GM21723 (cell line): ENCODE measurements at regions not wholly inside any gene's neighbourhood (a gene's known extent, or its start where the extent isn't known, plus 50 kb on each side); places are given as distances from the start of the nearest gene placed in this dataset.
"Not testable (repeated sequence)": the region's sequence is repeated elsewhere in the genome, so short reads cannot be mapped to it uniquely, and the experiment has no call there.

Experiments used
- ATAC-seq: cut with Tn5 transposase; IDR thresholded peaks from one replicate; pipeline ENCODE4 v1.9.1; 2021; ENCODE audit warnings: mild to moderate bottlenecking, moderate library complexity; ENCODE audit not compliant: unreplicated experiment

DNA sequence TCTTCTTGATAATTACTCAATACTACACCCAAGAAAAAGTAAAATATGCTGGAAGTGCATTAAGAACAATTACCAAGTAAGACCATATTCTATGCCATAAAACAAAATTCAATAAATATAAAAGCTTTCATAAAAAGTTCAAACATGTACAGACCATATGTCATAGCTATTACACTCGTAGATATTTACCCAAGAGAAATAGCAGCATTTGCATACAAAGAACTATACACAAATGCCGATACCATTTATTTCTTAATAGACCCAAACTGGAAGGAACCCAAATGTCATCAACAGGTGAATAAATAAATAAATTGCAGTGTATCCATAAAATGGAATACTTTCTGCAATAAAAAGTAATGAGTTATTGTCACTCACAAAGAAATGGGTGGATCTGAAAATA lies 78.3 kb upstream of the SLC16A7 start:
- ATAC-seq, result no peak

DNA sequence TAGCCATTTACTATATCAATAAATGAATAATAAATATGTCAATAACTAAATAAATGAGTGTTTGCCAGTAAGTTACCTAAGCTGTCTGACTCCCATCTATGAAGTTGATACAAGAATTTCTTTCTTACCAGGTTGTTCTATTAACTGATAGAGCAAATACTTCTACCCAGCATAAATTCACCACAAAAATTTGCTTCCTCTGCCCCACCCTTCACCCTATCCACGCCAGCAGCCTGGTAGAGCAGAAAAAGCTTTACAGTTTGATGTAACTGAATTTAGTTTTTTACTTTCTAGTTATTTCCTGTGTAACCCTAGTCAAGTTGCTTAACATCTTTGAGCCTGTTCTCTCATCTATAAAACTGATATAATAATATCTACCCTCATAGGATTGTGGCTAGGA lies 94.9 kb upstream of the SLC16A7 start:
- ATAC-seq, result no peak

DNA sequence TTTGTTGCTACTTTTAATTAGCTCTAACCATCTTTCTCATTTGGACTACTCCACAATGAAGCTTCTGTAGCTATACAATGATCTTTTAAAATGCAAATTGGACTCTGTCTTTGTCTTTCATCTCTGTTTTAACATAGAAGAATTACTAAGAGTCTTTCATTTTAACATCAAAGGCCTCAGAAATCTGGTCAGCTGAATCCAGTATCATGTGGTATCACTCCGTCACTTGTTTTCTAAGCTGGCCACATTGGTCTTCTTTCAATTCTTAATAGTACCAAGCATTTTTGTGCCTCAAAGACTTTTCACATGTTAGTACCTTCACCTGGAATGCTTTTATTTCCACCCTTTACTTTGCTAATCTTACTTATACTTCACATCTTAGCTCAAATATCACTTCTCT lies 95.5 kb upstream of the SLC16A7 start:
- ATAC-seq, result no peak

DNA sequence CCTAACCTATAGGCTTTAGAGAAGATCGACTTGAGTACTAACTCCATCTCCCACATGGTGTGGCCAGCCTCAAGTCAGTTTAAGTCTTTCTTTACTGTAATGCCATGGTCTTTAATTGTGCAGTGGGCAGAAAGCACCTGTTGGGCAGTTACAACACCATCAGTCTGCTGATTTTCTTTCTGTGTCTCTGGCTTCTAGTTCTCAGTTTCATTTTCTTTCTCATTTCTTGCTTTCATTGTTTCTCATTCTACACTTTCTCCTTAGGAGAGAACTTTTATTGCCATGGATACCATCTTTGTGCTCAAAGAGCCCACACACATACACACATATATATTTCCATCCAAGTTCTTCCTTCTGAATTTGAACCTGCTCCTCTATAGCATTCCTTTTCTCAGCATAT lies 96.1 kb upstream of the SLC16A7 start:
- peak; percentile 98 for ATAC-seq

DNA sequence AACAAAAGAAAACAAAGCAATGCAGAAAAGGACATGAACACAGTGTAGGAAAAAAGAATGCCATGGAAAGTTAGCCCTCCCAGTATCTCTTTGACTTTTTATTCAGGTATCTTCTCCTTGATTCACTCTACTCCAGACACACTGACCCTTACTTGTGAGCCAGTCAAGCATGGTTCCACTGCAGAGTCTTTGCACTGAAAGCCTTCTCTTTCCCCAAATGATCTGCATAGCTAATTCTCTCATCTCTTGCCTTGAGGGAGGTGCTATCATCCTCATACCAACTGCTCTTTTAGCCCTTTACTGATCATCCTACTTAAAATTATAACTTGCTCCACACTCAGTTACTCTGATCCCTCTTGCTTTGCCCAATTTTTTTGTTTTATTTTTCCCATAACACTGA lies 101.2 kb upstream of the SLC16A7 start:
- no peak for ATAC-seq

DNA sequence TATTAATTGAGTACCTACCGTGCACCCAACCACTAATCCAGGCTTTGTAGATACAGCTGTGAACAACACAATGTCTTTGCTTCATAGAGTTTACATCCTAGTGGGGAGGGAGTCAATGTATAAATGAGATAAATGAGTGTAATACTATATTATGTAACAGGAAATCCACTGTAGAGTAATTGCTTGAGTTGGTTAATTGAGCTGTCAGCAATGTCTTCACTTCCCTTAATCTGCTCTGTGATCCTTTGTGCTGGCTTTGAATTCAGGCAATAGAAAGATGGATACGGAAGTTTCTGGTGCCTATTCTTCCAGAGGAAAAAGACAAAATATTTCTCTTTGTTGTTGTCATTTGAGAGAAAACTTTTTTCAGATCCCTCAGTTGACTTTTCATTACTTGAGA lies 104.0 kb upstream of the SLC16A7 start:
- ATAC-seq, result no peak

DNA sequence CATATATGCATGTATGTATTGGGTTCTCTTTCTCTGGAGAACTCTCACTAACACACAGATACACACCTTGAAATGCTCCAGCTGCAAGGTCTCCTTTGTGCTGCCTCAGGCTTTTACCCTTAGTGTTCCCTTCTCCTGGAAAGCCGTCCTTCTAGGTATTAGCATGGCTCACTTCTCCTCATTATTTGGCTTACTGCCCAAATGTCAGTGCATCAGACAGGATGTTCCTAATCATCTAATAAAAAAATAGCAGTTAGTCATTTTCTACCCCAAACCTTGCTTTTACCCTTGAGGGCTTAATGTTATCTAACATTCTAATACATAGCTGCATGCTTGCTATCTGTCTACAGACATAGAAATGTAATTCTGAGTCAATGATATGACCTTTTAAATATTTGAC lies 109.0 kb upstream of the SLC16A7 start:
- no peak for ATAC-seq

DNA sequence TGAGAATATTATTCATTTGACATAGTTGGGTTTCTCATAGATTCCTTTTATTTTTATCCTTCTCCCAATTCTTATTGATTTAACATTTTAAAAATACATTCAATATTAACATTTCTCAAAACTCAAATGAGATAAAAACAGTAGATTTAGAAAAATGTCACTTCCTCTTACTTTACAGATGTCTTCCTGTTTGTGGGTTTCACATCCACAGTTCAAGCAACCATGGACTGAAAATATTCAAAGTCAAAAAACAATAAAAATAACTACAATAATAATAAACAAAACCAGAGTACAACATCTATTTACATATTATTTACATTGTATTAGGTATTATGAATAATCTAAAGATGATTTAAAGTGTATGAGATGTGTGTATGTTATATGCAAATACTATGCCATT lies 111.3 kb upstream of the SLC16A7 start:
- peak; percentile 90 for ATAC-seq

DNA sequence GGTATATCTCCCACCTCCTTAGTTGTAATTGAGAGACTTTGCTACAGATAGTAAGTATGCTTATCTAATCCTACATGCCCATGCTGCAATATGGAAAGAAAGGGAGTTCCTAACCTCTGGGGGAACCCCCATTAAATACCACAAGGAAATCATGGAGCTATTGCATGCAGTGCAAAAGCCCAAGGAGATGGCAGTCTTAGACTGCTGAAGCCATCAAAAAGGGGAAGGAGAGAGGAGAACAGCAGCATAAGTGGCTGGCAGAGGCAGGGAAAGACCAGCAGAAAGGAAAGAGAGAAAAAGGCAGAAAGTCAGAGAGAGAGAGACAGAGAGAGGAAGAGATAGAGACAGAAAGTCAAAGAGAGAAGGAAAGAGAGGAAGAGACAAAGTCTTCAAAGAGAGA lies 121.6 kb upstream of the SLC16A7 start:
- not testable (repeated sequence) for ATAC-seq

DNA sequence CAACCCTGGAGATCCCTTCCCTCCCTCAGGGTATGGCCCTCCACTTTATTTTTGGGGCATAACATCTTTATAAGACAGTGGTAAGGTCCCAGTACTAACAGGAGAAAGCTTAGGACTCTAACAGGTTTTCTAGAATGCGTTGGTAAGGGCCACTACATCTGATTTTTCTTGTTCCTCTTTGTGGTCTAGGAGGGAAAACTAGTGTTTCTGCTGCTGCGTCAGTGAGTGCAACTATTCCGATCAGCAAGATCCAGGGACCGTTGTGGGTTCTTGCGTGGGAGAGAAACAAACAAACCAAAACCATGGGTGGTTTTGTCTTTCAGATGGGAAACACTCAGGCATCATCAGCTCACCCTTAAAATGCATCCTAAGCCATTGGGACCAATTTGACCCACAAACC lies 123.6 kb upstream of the SLC16A7 start:
- peak; percentile 84 for ATAC-seq

DNA sequence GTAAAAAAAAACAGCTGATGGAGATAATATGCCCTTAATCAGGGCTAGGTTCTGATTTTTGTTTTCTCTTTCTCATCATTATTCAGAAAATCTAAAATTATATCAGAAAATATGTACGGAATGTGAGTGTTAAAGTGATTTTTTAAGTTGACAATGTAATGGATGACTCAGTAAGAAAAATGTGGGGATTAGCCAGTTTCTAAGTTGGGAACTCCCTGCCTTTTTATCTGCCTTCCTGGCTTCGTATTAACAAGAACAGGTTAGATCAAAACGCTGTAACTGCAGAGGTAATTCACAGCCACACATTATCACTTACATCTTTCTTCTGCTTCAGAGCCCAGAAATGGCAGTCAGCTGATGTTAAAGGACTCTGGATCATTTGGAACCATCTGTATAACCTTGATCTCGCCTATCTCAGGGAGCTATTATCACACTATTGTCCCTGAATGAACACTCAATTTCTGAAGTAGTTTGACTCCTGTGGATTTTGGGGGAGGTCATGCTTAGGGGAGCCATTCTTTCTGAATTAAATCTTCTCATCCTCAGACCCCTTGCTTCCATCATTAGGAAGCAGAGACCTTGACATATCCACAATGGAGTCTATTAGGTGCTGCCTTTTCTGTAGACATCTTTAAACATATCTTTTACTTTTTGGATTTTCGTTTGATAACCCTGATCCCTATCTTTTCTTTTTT lies 135.7 kb upstream of the SLC16A7 start:
- no peak for ATAC-seq

DNA sequence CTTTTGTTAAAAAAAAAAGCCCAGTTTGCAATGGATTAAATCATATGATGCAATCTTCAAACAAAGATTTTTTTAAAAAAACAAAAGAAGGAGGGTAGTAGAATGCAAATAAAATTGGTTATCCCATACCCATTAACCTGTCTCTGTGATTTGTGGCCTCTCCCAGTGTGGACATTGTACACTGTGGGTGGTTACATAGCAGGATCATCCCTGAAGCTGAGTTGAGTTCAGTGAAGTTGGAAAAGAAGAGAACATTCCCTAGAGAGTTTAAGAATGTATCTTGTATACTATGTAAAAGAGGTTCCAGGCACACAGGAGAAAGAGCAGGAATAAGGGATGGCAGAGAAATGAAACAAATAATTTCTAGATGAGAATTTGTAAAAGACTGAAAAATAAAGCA lies 142.4 kb upstream of the SLC16A7 start:
- ATAC-seq, result no peak

DNA sequence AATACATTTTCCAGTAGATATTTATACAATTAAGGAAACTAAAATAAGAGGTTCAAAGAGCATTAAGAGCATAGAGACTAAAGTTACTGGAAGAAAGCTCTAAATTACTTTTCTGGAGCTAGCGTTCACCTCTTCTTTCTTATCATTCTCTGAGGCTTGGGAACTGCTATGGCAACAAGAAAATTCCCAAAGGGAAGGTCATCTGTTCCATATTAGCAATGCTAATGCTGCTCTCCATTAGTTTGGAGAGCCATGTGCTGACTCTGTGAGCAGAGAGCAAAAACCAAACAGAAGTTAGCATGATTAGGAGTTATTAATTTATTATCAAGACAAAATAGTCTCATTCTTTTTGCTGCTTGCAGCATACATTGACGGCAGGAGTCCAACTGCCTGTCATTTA lies 143.1 kb upstream of the SLC16A7 start:
- no peak for ATAC-seq

DNA sequence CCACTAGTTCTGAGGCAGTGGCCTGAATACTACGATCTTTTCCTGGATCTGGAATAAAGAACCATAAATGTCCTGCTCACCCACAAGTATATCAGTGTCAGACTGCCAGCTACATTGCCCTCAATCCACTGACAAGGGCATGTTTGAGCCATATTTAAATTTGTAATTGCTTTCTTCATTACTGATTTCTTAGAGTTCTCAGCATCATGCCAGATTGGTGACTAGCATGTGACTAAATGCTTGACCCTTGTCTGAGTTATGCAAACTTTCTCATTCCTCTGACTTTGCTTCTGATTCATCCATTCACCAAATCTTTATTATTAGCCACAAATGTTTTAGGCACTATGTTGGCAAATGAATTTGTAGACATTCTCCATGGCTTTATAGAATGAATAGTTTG lies 143.6 kb upstream of the SLC16A7 start:
- ATAC-seq, result no peak

DNA sequence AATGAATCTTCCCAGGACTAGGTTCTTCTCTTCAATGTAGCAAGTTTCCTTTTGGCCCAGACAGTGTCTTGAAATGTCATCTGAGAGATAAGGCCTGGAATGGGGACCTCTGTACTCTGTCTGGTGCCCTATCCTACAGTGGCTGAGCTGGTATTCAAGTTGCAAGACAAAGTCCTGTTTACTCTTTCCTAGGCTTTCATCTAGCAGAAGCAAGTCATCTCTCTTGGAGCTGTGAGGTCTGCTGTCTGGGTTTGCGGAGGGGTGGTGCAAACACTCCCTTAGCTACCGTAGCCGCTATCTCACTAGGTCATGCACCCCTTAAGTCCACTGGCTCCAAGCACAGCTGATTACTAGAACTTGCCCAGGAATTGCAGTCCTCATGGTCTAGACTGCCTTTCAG lies 149.7 kb upstream of the SLC16A7 start:
- no peak for ATAC-seq

DNA sequence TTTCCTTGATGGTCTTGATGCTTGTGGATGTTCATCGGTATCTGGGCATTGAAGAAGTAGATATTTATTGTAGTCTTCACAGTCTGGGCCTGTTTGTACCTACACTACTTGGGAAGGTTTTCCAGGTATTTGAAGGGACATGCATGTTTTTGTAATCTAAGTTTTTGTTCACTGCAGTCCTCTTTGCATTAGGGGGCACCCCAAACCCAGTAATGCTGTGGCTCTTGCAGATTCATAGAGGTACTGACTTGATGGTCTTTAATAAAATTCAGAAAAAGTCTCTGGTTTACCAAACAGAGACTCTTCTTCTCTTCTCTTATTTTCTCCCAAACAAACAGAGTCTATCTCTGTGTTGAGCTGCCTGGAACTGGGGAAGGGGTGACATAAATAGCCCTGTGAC lies 150.9 kb upstream of the SLC16A7 start:
- ATAC-seq, result no peak

DNA sequence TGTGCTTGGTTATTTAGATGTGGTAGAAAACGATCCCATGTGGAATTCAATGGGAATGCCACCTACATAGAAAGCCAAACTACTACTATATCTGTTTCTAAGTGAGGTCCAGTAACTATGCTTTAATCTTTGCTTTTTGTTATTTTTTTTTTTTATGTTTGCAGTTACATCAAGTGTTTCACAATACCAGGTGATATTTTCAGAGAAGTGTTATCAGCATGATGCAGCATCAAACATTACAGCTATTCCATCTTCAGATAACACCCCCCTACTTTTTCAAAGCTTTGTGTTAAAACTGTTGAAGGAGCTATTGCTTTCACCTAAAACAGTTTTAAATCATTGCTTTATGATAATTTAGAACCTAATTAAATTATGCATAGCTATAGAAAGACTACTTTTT lies 163.8 kb upstream of the SLC16A7 start:
- no peak for ATAC-seq

DNA sequence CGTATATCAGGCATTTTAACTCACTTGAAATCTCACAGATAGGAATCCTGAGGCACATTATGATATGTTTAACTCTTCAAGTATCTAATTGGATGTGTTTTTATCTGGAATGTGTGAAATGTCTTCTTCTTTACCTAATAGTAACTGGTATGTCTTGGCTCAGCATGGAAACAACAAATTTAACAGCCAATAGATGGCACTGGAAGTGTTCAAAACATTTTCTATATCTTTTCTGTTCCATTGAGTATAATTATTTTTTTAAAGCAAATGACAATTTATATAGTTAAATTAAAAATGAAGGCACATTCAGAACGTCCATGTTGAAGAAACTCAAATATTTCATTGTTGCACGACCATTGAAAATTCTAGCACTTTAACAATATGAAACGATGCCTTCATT lies 164.6 kb upstream of the SLC16A7 start:
- ATAC-seq, result no peak

DNA sequence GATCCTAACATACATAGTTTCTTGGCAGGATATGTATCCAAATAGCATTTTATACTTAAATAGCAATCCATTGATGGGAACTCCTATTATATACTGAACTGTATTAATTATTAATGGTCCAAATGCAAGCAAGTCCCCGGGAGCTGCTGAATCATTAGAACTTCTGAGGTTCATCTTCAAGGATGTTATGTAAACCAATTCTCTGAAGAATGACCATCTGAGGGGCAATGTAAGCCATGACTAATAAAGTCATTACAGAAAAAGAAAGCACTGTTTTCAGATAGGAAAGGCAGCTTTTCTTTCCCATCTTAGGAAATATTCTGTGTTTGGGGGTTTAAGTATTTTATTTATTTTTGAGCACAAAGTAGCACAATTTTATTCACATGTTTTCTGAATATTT lies 166.1 kb upstream of the SLC16A7 start:
- no peak for ATAC-seq

DNA sequence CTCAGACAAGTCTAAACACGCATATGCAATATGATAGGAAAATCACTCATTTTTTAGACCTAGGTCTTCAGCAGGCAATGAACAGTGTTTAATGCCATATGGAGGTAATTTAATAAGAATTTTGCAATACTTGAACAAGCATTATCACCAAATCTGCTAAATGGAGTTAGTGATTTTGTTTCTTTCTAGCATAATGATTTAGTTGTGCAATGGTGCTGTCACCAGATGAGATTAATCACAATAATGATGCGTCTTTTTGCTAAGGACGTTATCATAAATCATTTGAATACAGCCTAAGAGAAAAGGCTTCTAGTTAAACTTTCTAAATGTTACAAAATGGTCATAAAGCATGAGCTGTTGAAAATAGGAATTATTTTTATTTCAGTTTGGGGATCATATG lies 170.0 kb upstream of the SLC16A7 start:
- no peak for ATAC-seq

DNA sequence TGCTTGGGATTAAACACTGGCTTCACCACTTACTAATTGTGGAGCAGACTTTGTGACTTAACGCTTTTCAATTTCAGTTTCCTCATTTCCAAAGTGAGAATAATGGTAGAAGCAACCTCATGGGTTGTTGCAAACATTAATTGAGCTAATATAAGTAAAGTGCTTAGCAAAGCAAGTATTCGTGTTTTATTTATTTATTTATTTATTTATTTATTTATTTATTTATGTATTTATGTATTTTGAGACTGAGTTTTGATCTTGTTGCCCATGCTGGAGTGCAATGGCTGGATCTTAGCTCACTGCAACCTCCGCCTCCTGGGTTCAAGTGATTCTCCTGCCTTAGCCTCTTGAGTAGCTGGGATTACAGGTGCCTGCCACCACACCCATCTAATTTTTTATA lies 171.2 kb upstream of the SLC16A7 start:
- not testable (repeated sequence) for ATAC-seq

DNA sequence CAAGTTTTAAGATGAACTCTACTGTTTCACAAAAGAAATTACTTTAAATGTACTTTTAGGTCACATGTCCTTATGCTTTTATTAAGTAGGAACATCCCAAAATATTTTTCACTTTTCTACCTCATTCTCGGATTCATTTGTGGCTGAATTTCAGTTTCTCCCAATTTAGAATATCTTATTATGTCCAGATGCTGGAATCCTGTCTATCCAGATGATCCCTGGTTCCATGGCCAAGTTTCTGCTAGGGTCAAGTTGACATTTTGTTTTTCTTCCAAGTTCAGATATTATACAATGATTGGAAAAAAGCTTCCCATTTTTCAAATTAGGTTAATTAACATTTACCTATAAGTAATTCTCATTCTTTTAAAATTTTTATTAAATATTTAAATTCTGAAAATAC lies 181.8 kb upstream of the SLC16A7 start:
- ATAC-seq, result no peak

DNA sequence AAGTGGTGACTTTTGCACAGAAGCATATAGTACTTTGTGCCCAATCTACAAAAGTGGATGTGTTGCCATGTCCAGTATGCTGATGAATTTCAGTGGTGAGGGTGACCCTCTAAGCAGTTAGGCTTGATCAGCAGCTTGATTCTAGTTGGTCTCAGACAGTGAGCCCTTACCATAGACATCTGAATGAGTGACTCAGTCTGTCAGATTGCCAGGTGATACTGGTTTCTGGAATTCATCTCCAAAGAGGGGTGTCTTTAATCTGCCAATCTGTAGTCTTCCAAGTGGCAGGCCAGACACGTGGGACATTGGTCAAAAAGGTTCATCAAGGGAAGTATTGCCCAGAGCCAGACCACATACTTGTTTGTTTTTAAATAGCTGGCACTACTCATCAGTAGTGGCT lies 187.4 kb upstream of the SLC16A7 start:
- ATAC-seq, result no peak

DNA sequence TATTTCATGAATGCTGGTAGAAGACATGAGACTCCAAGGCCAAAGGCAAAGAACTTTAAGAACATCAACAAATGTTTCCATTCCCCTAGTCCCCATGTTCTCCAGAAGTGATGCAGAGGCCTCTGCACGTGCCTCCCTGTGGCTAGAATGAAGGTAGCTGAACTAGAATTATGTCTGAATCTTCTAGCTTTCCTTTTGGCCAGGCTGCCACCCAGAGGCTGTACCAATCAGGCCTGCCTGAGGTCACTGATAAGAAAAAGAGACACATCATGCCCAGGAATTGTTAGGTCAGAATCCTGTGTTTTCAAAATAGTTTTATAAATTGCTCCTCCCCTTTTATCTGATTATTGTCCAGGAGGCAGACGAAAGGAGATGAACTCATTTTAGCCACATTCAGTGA lies 188.0 kb upstream of the SLC16A7 start:
- no peak for ATAC-seq
